K562 (cell line): ENCODE measurements at regions not wholly inside any gene's neighbourhood (a gene's known extent, or its start where the extent isn't known, plus 50 kb on each side); places are given as distances from the start of the nearest gene placed in this dataset.

Experiments
- ATF7 ChIP-seq: fragments of 450-650 bp; IDR thresholded peaks from 2 replicates; pipeline ENCODE4 v1.7.1; 2014; ENCODE audit warnings: mild to moderate bottlenecking, moderate library complexity
- HOXB6 ChIP-seq: fragments of 250-450 bp; sonication (Bioruptor Pico); IDR thresholded peaks from 2 replicates; pipeline ENCODE4 v1.5.1; 2022; ENCODE audit warnings: mild to moderate bottlenecking, borderline replicate concordance
- LEF1 ChIP-seq: fragments of 450-650 bp; IDR thresholded peaks from 2 replicates; pipeline ENCODE4 v1.6.1; 2016; ENCODE audit warnings: mild to moderate bottlenecking
- PTBP1 ChIP-seq: fragments of 200-400 bp; formaldehyde crosslinking; IDR thresholded peaks from 2 replicates; pipeline ENCODE4 v1.6.1; 2017; ENCODE audit warnings: low read depth, low read length
- RBBP5 ChIP-seq: fragments of 200-600 bp; sonication (generic); IDR thresholded peaks from 2 replicates; pipeline ENCODE4 v1.6.1; 2012; ENCODE audit warnings: borderline replicate concordance, mild to moderate bottlenecking, low read length, control low read depth, inconsistent platforms; ENCODE audit not compliant: insufficient read depth, poor library complexity, severe bottlenecking
- SMAD2 ChIP-seq: fragments of 150-350 bp; IDR thresholded peaks from 2 replicates; pipeline ENCODE4 v1.6.1; 2014; ENCODE audit warnings: low read depth, mild to moderate bottlenecking, low read length
- THRAP3 ChIP-seq: fragments of 450-650 bp; IDR thresholded peaks from 2 replicates; pipeline ENCODE4 v1.6.1; 2016; ENCODE audit warnings: mild to moderate bottlenecking, inconsistent platforms, borderline replicate concordance
- ZFP36 ChIP-seq: fragments of 150-350 bp; IDR thresholded peaks from 2 replicates; pipeline ENCODE4 v1.6.1; 2018; ENCODE audit warnings: low read length, low read depth; ENCODE audit not compliant: partially characterized antibody
- ZNF76 ChIP-seq: fragments of 250-450 bp; sonication (Bioruptor Pico); IDR thresholded peaks from 2 replicates; pipeline ENCODE4 v1.4.0; 2020; ENCODE audit warnings: mild to moderate bottlenecking, moderate library complexity, borderline replicate concordance
- TF ChIP-seq, protein P1 (sequence below): fragments of 250-450 bp; sonication (Bioruptor Pico); IDR thresholded peaks from 2 replicates; pipeline ENCODE4 v1.5.0; 2020; ENCODE audit warnings: mild to moderate bottlenecking, borderline replicate concordance
- TF ChIP-seq, protein P2 (sequence below): fragments of 250-450 bp; sonication (Bioruptor Pico); IDR thresholded peaks from 2 replicates; pipeline ENCODE4 v1.4.0; 2020; ENCODE audit warnings: borderline replicate concordance

DNA sequence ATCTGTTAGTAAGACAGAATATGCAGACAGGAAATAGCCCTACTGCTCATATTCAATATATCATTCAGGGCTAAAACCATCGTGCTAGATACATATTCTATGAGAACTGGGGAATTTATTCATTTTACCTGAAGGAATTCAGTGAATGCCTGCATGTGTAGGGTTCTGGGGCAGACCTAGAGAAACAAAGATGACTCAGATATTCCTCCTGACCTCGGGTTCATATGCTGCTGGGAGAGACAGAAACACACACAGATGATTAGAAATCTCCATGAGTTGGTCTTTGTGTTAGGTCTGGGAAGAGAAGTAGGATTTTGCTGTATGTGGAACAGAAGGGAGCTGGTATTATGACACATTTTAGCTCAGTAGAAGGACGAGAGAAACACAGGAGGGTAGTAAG lies 176.5 kb upstream of the ST6GALNAC5 start (continued):
- TF ChIP-seq SMAD2 (no peak), LEF1 (no peak), PTBP1 (no peak), ZNF76 (CRISPR knock-in tag) (no peak), RBBP5 (no peak), THRAP3 (no peak), HOXB6 (CRISPR knock-in tag) (no peak), ZFP36 (no peak), ATF7 (no peak)
- TF ChIP-seq, protein P1, sequence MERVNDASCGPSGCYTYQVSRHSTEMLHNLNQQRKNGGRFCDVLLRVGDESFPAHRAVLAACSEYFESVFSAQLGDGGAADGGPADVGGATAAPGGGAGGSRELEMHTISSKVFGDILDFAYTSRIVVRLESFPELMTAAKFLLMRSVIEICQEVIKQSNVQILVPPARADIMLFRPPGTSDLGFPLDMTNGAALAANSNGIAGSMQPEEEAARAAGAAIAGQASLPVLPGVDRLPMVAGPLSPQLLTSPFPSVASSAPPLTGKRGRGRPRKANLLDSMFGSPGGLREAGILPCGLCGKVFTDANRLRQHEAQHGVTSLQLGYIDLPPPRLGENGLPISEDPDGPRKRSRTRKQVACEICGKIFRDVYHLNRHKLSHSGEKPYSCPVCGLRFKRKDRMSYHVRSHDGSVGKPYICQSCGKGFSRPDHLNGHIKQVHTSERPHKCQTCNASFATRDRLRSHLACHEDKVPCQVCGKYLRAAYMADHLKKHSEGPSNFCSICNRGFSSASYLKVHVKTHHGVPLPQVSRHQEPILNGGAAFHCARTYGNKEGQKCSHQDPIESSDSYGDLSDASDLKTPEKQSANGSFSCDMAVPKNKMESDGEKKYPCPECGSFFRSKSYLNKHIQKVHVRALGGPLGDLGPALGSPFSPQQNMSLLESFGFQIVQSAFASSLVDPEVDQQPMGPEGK (CRISPR knock-in tag) = no peak
- TF ChIP-seq, protein P2, sequence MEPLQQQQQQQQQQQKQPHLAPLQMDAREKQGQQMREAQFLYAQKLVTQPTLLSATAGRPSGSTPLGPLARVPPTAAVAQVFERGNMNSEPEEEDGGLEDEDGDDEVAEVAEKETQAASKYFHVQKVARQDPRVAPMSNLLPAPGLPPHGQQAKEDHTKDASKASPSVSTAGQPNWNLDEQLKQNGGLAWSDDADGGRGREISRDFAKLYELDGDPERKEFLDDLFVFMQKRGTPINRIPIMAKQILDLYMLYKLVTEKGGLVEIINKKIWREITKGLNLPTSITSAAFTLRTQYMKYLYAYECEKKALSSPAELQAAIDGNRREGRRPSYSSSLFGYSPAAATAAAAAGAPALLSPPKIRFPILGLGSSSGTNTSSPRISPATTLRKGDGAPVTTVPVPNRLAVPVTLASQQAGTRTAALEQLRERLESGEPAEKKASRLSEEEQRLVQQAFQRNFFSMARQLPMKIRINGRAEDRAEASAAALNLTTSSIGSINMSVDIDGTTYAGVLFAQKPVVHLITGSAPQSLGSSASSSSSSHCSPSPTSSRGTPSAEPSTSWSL (CRISPR knock-in tag) = no peak
